Parathyroid adenoma (tissue), 2 donors: ENCODE measurements at regions not wholly inside any gene's neighbourhood (a gene's known extent, or its start where the extent isn't known, plus 50 kb on each side); places are given as distances from the start of the nearest gene placed in this dataset.
"Not testable (repeated sequence)": the region's sequence is repeated elsewhere in the genome, so short reads cannot be mapped to it uniquely, and the experiment has no call there.

ENCODE experiments used
- H2AFZ ChIP-seq: fragments of 300-600 bp; sonication (generic); one replicate; pipeline ENCODE4 v1.7.0; 2017; ENCODE audit warnings: antibody characterized with exemption, mild to moderate bottlenecking
- H3K27ac ChIP-seq: fragments of 300-600 bp; sonication (generic); one replicate; pipeline ENCODE4 v1.7.0; 2017
- H3K27me3 ChIP-seq: fragments of 300-600 bp; sonication (generic); one replicate; pipeline ENCODE4 v1.7.0; 2017; ENCODE audit warnings: low read length; ENCODE audit not compliant: control insufficient read depth, insufficient read depth
- H3K36me3 ChIP-seq: fragments of 300-600 bp; sonication (generic); one replicate; pipeline ENCODE4 v1.7.0; 2017; ENCODE audit warnings: low read length; ENCODE audit not compliant: control insufficient read depth, insufficient read depth
- H3K4me1 ChIP-seq: fragments of 300-600 bp; sonication (generic); one replicate; pipeline ENCODE4 v1.7.0; 2017; ENCODE audit warnings: control low read depth
- H3K4me2 ChIP-seq: fragments of 300-600 bp; sonication (generic); one replicate; pipeline ENCODE4 v1.7.0; 2017; ENCODE audit warnings: low read length
- H3K4me3 ChIP-seq: fragments of 300-600 bp; sonication (generic); one replicate; pipeline ENCODE4 v1.7.0; 2017; ENCODE audit warnings: low read depth, low read length
- H3K79me2 ChIP-seq: fragments of 300-600 bp; sonication (generic); one replicate; pipeline ENCODE4 v1.7.0; 2017; ENCODE audit warnings: control low read depth
- H3K9ac ChIP-seq: fragments of 300-600 bp; sonication (generic); one replicate; pipeline ENCODE4 v1.7.0; 2017; ENCODE audit warnings: mild to moderate bottlenecking
- H3K9me3 ChIP-seq: fragments of 300-600 bp; sonication (generic); one replicate; pipeline ENCODE4 v1.7.0; 2017; ENCODE audit warnings: low read length; ENCODE audit not compliant: control insufficient read depth
- TF ChIP-seq, protein P1 (sequence below): fragments of 300-600 bp; sonication (generic); IDR thresholded peaks from one replicate; pipeline ENCODE4 v1.7.0; 2017; ENCODE audit warnings: antibody characterized with exemption, mild to moderate bottlenecking
- donor health status: primary hyperparathyroidism.

DNA sequence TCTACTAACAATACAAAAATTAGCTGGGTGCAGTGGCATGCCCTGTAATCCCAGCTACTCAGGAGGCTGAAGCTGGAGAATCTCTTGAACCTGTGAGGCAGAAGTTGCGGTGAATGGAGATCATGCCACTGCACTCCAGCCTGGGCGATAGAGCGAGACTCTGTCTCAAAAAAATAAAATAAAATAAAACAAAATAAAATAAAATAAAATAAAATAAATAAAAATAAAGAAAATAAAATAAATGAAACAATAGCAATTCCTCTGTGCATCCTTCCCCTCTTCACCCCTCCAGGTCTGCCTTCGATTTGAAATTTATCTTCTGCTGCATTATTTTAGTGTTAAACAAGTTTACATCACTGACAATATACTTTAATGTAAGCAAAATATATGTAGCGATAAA lies 63.0 kb upstream of the UXS1 start:
- no peaks in the 10 kb centered on the region for H3K27me3 ChIP-seq
- no peaks in the 10 kb centered on the region for H3K36me3 ChIP-seq
- no peaks in the 10 kb centered on the region for H3K79me2 ChIP-seq
- TF ChIP-seq, protein P1, sequence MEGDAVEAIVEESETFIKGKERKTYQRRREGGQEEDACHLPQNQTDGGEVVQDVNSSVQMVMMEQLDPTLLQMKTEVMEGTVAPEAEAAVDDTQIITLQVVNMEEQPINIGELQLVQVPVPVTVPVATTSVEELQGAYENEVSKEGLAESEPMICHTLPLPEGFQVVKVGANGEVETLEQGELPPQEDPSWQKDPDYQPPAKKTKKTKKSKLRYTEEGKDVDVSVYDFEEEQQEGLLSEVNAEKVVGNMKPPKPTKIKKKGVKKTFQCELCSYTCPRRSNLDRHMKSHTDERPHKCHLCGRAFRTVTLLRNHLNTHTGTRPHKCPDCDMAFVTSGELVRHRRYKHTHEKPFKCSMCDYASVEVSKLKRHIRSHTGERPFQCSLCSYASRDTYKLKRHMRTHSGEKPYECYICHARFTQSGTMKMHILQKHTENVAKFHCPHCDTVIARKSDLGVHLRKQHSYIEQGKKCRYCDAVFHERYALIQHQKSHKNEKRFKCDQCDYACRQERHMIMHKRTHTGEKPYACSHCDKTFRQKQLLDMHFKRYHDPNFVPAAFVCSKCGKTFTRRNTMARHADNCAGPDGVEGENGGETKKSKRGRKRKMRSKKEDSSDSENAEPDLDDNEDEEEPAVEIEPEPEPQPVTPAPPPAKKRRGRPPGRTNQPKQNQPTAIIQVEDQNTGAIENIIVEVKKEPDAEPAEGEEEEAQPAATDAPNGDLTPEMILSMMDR: no peak
- no peaks in the 10 kb centered on the region for H3K4me1 ChIP-seq
- H3K4me3 ChIP-seq: no peak overlapping the region
- H3K27ac ChIP-seq: no peak overlapping the region
- H3K4me2 ChIP-seq: no peak overlapping the region
- H3K9ac ChIP-seq: no peak overlapping the region
- no peaks in the 10 kb centered on the region for H3K9me3 ChIP-seq
- H2AFZ ChIP-seq: no peak overlapping the region

- not testable (repeated sequence) for H3K4me2 ChIP-seq, H2AFZ ChIP-seq, H3K27me3 ChIP-seq, H3K9me3 ChIP-seq, H3K36me3 ChIP-seq, H3K4me3 ChIP-seq, H3K4me1 ChIP-seq, H3K9ac ChIP-seq, H3K27ac ChIP-seq, H3K79me2 ChIP-seq
Observed at GRCh38 chr2:106249157-106249828, 55.2 kb upstream of the UXS1 start.

- not testable (repeated sequence) for H3K36me3 ChIP-seq, H3K79me2 ChIP-seq, H3K9me3 ChIP-seq, H3K27me3 ChIP-seq, H3K4me2 ChIP-seq, H3K27ac ChIP-seq, H3K9ac ChIP-seq, H3K4me1 ChIP-seq, H3K4me3 ChIP-seq, H2AFZ ChIP-seq
- TF ChIP-seq, protein P1: peak; percentile 16
Observed at GRCh38 chr2:106248548-106249151, 54.5 kb upstream of the UXS1 start.
